ENCODE measurements at regions not wholly inside any gene's neighbourhood (a gene's known extent, or its start where the extent isn't known, plus 50 kb on each side); places are given as distances from the start of the nearest gene placed in this dataset.

- Histone ChIP-seq H2BK5ac (ENCODE audit: insufficient read length, low read length) (no peak overlapping the region), H3K27me3 (ENCODE audit: insufficient read depth, low read length) (no peaks in the 10 kb centered on the region), H3K23ac (ENCODE audit: insufficient read length, low read depth, low read length) (no peak overlapping the region), H3K56ac (ENCODE audit: insufficient read length, low read depth, low read length) (no peak overlapping the region), H2BK15ac (ENCODE audit: low read depth, low read length) (no peak overlapping the region), H3K23me2 (ENCODE audit: insufficient read length, low read depth, low read length, poor library complexity, severe bottlenecking) (no peaks in the 10 kb centered on the region), H3K9ac (ENCODE audit: extremely low read depth, insufficient read length, low read length) (no peak overlapping the region), H3K79me2 (ENCODE audit: insufficient read depth, low read length) (no peaks in the 10 kb centered on the region), H4K20me1 (ENCODE audit: control insufficient read depth, insufficient read depth, insufficient read length) (no peaks in the 10 kb centered on the region), H2AK5ac (ENCODE audit: insufficient read length, low read length) (no peak overlapping the region), H2AFZ (ENCODE audit: low read length) (no peak overlapping the region), H3K4ac (ENCODE audit: low read depth, low read length) (no peak overlapping the region), H3K14ac (ENCODE audit: insufficient read depth, low read length) (no peak overlapping the region), H4K91ac (ENCODE audit: insufficient read length, low read depth, low read length) (no peak overlapping the region), H3K18ac (ENCODE audit: insufficient read length, low read depth, low read length) (no peak overlapping the region), H4K8ac (replicated peaks; ENCODE audit: insufficient read length, low read depth, low read length) (no peak overlapping the region), H3K9me3 (ENCODE audit: control insufficient read depth, low read depth, low read length) (no peaks in the 10 kb centered on the region), H2BK12ac (ENCODE audit: insufficient read length, low read depth, low read length) (no peak overlapping the region), H3T11ph (ENCODE audit: low read length) (no peak overlapping the region), H3K4me1 (ENCODE audit: insufficient read depth, low read length) (no peaks in the 10 kb centered on the region), H3K27ac (ENCODE audit: insufficient read length, low read depth, low read length) (no peak overlapping the region), H3K4me2 (ENCODE audit: insufficient read depth, insufficient read length, low read length) (no peak overlapping the region), H2BK20ac (ENCODE audit: low read depth, low read length, poor library complexity, severe bottlenecking) (no peak overlapping the region), H2BK120ac (ENCODE audit: low read depth, low read length, poor library complexity, severe bottlenecking) (no peak overlapping the region), H4K5ac (ENCODE audit: insufficient read length, low read depth, low read length) (no peak overlapping the region), H3K79me1 (ENCODE audit: insufficient read depth, low read depth, low read length, poor library complexity, severe bottlenecking) (no peaks in the 10 kb centered on the region)
- H3K4me3 Mint-ChIP-seq = no peak overlapping the region
- peaks cover 0 to 2% (median 0%) of the 10 kb centered on the region in 3 experiments; a peak in 1 of 7 replicates for H3K36me3 Mint-ChIP-seq (ENCODE audit: insufficient read depth in 1 of 3, low read depth in 3 of 3)
- no peaks in the 10 kb centered on the region for H3K4me1 Mint-ChIP-seq
- no peak for DNase-seq
- H3K27ac Mint-ChIP-seq = no peak overlapping the region
- peaks cover 0 to 2% of the 10 kb centered on the region in 2 experiments; a peak in 1 of 5 replicates for H3K9me3 Mint-ChIP-seq
- TF ChIP-seq CTCF (conservative IDR thresholded peaks at IDR 0.05) = no peak
- no peaks in the 10 kb centered on the region for H3K27me3 Mint-ChIP-seq (ENCODE audit: low read depth)
Observed at GRCh38 chr14:47833011-47833410, 157.6 kb upstream of the MDGA2 start.

Measured in H9 (cell line).